Body of pancreas (tissue), 4 donors: ENCODE measurements at regions not wholly inside any gene's neighbourhood (a gene's known extent, or its start where the extent isn't known, plus 50 kb on each side); places are given as distances from the start of the nearest gene placed in this dataset.
A peak's percentile ranks its signal among the peaks of the same experiment; 100 is the strongest.

ENCODE experiments used
- ATAC-seq: fragments of 150-250 bp; one replicate; pipeline ENCODE4 v1.9.1; 2016
- DNase-seq, 4 donors: peaks; one replicate each; pipeline ENCODE4 v3.0.0-alpha.2; 2019
- H3K27ac ChIP-seq, 4 donors: fragments of 200-600 bp; sonication (generic); 1 replicate in 3 of 4; 2 replicates in 1 of 4; pipeline versions ENCODE4 v1.5.1 to v1.6.1; 2016 to 2019; ENCODE audit warnings: mild to moderate bottlenecking in 1 of 4, mixed read lengths in 1 of 4, moderate library complexity in 1 of 4
- H3K27me3 ChIP-seq, 2 donors: fragments of 200-600 bp; sonication (generic); one replicate each; pipeline ENCODE4 v1.6.0; 2016; ENCODE audit warnings: mild to moderate bottlenecking in 1 of 2
- H3K36me3 ChIP-seq, 2 donors: fragments of 200-600 bp; sonication (generic); replicated peaks in 1 of 2; 2 replicates each; pipeline ENCODE4 v1.5.1; 2016; ENCODE audit warnings: low read depth in 2 of 2; ENCODE audit not compliant: insufficient read depth in 1 of 2
- H3K4me1 ChIP-seq: fragments of 200-600 bp; sonication (generic); one replicate; pipeline ENCODE4 v1.6.0; 2016
- H3K4me3 ChIP-seq, 2 donors: fragments of 200-600 bp; sonication (generic); 1 replicate in 1 of 2; 2 replicates in 1 of 2; pipeline ENCODE4 v1.5.1; 2016 to 2019
- H3K9me3 ChIP-seq, 3 donors: fragments of 200-600 bp; sonication (generic); 1 replicate in 2 of 3; 2 replicates in 1 of 3; pipeline ENCODE4 v1.5.1; 2016
- POLR2A ChIP-seq, 3 donors: fragments of 450-650 bp; IDR thresholded peaks; one replicate each; pipeline ENCODE4 v1.6.1; 2016; ENCODE audit warnings: antibody characterized with exemption in 3 of 3, mild to moderate bottlenecking in 2 of 3
- whole genome bisulfite sequencing, 2 donors: methylation state at CpG; one replicate each; pipeline ENCODE4 v1.1.5; 2017; 5-methylcytosine and 5-hydroxymethylcytosine counted together
- intact Hi-C: fragments of 100-400 bp; cut with DNase I; formaldehyde crosslinking; loops from one replicate; pipeline ENCODE4 v1.15.1; 2023
- TF ChIP-seq, protein P1 (sequence below), 7 experiments: fragments of 450-650 bp in 4 of 7; fragments of 200-600 bp in 3 of 7; sonication (generic) in 3 of 7; IDR thresholded peaks; one replicate each; pipeline ENCODE4 v1.5.1; 2016 to 2019; ENCODE audit warnings: antibody characterized with exemption in 7 of 7

DNA sequence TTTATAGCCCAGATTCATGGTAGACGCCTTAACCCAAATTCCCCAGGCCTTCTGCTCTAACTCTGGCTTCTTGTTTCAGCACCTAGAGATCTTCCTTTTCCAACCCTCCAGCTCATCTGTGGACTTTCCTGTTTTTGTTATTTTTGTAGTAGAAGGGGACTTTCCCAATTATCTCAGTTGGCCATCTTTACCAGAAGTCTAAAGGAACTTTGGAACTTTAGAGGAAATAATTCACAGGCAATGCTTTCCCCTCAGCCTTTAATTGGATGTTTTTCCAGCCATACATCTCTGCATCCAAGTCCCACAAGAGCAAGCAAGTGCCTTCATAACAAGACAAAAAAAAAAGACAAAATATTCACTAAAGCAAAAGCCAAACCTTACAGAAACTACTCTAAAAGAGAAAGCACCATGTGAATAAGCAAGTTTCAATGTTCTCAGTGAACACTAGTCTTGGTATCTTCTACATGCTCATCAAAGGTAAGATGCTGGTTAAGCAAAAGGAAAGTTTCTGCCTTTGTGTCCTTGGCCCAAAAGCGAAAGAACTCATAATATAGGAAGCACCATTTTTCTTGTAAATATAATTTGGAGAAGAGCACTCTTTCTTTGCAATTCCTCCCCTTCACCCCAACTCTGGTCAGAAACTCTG lies 377.3 kb downstream of the SETD4 start:
- Histone ChIP-seq H3K4me1 (peaks cover 10% of the 10 kb centered on the region), H3K27me3 (no peaks in the 10 kb centered on the region), H3K4me3 (no peak overlapping the region), H3K27ac (no peak overlapping the region), H3K9me3 (no peaks in the 10 kb centered on the region), H3K36me3 (no peaks in the 10 kb centered on the region)
- ATAC-seq = no peak
- WGBS, 2 donors = 82 to 92% methylated on average over 2 of the region's 2 CpGs
- intact Hi-C loops = no loop called here
- TF ChIP-seq, protein P1, sequence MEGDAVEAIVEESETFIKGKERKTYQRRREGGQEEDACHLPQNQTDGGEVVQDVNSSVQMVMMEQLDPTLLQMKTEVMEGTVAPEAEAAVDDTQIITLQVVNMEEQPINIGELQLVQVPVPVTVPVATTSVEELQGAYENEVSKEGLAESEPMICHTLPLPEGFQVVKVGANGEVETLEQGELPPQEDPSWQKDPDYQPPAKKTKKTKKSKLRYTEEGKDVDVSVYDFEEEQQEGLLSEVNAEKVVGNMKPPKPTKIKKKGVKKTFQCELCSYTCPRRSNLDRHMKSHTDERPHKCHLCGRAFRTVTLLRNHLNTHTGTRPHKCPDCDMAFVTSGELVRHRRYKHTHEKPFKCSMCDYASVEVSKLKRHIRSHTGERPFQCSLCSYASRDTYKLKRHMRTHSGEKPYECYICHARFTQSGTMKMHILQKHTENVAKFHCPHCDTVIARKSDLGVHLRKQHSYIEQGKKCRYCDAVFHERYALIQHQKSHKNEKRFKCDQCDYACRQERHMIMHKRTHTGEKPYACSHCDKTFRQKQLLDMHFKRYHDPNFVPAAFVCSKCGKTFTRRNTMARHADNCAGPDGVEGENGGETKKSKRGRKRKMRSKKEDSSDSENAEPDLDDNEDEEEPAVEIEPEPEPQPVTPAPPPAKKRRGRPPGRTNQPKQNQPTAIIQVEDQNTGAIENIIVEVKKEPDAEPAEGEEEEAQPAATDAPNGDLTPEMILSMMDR (IDR thresholded peaks at IDR 0.05) = no peak
- no peak for TF ChIP-seq POLR2A (IDR thresholded peaks at IDR 0.05)
- DNase-seq = no peak

GRCh38 chr21:35681946-35682345 lies 378.4 kb downstream of the SETD4 start:
- Histone ChIP-seq H3K4me1 (peaks cover 19% of the 10 kb centered on the region), H3K4me3 (no peak overlapping the region), H3K9me3 (no peaks in the 10 kb centered on the region), H3K27me3 (no peaks in the 10 kb centered on the region), H3K36me3 (no peaks in the 10 kb centered on the region), H3K27ac (no peak overlapping the region)
- TF ChIP-seq, protein P1 (IDR thresholded peaks at IDR 0.05) = no peak
- no peak for TF ChIP-seq POLR2A (IDR thresholded peaks at IDR 0.05)
- DNase-seq (no peak), ATAC-seq (no peak)
- intact Hi-C loops = no loop called here
- 80 to 83% methylated on average over 7 of the region's 7 CpGs for WGBS, 2 donors

DNA sequence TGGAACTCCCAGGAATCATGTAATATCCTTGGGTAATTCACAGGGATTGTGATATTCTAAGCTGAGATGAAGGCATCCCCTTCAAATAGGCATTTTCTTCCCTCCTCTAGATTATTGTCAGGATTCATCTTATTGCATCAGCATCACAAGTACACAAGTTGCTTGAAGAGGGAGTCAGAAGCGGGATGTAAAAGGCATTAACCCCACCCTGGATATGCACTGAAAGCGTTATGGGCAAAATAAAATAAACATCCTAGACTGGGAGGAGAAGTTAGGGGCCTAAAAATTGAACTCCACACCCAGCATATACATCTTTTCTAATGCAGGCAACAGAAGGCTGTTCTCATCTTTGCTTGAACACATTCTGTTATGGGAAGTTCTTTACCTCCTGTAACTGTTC lies 381.2 kb downstream of the SETD4 start:
- 89 to 94% methylated on average over 2 of the region's 2 CpGs for WGBS, 2 donors
- peaks cover 37% of the 10 kb centered on the region for H3K4me1 ChIP-seq
- H3K9me3 ChIP-seq = no peaks in the 10 kb centered on the region
- intact Hi-C loops = no loop called here
- H3K27ac ChIP-seq = no peak overlapping the region
- ATAC-seq = no peak
- TF ChIP-seq, protein P1 (IDR thresholded peaks at IDR 0.05) = no peak
- TF ChIP-seq POLR2A (IDR thresholded peaks at IDR 0.05) = no peak
- H3K4me3 ChIP-seq = no peak overlapping the region
- DNase-seq = no peak
- H3K36me3 ChIP-seq = no peaks in the 10 kb centered on the region
- H3K27me3 ChIP-seq = no peaks in the 10 kb centered on the region

DNA sequence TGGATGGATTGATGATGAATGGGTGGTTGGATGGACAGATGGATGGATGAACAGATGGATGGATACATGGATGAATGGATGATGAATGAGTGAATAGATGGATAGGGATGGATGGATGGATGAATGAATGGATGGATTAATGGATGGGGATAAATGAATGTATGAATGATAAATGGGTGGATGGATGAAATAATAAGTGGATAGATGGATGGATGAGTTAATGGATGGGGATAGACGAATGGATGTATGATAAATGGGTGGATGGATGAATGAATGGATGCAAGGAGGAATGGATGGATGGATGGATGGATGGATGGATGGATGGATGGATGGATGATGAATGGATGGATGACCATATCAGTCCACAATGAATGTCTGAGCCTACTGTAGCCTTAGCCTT lies 381.9 kb downstream of the SETD4 start:
- DNase-seq (no peak), ATAC-seq (no peak)
- Histone ChIP-seq H3K9me3 (no peaks in the 10 kb centered on the region), H3K36me3 (no peaks in the 10 kb centered on the region), H3K4me1 (peaks cover 34% of the 10 kb centered on the region), H3K4me3 (no peak overlapping the region), H3K27ac (no peak overlapping the region), H3K27me3 (no peaks in the 10 kb centered on the region)
- intact Hi-C loops = no loop called here
- 94 to 100% methylated on average over 1 of the region's 1 CpG for WGBS, 2 donors
- TF ChIP-seq POLR2A (IDR thresholded peaks at IDR 0.05) = no peak
- TF ChIP-seq, protein P1 (IDR thresholded peaks at IDR 0.05) = no peak

GRCh38 chr21:35677298-35677841 lies 383.0 kb downstream of the SETD4 start:
- ATAC-seq = peak; percentile 84
- DNase-seq = peak; percentile 55 to 77 (median 74)
- Histone ChIP-seq H3K27ac (peak overlapping the region; percentile 42 to 65 (median 60)), H3K4me1 (peaks cover 27% of the 10 kb centered on the region), H3K36me3 (no peaks in the 10 kb centered on the region), H3K4me3 (no peak overlapping the region), H3K9me3 (no peaks in the 10 kb centered on the region), H3K27me3 (no peaks in the 10 kb centered on the region)
- TF ChIP-seq POLR2A (IDR thresholded peaks at IDR 0.05) = no peak
- TF ChIP-seq, protein P1 (IDR thresholded peaks at IDR 0.05) = no peak
- intact Hi-C loops = no loop called here
- 32 to 33% methylated on average over 3 of the region's 3 CpGs for WGBS, 2 donors
